HCT116 (cell line): ENCODE measurements at regions not wholly inside any gene's neighbourhood (a gene's known extent, or its start where the extent isn't known, plus 50 kb on each side); places are given as distances from the start of the nearest gene placed in this dataset.

Source experiments
- ATAC-seq: fragments of 200-7000 bp; cut with Tn5 transposase; 2 replicates; pipeline ENCODE4 v1.9.1; 2020; ENCODE audit warnings: mild to moderate bottlenecking, moderate library complexity
- BruUV-seq: library from RNA; stranded (reverse); fragments of 400-500 nt; replicated peaks from 2 replicates; lab custom pipeline; 2021; lab: Mats Ljungman, UMichigan
- CTCF ChIA-PET: fragments of 300-600 bp; sonication (Branson Sonifier 250); formaldehyde crosslinking; loops from one replicate; lab custom pipeline; 2021; ENCODE audit warnings: antibody characterized with exemption; lab: Charles Lee
- POLR2A ChIA-PET: fragments of 300-600, 350-600 bp; sonication (Branson Sonifier 250); formaldehyde crosslinking; loops from one replicate; lab custom pipeline; 2021; ENCODE audit warnings: antibody characterized with exemption; lab: Charles Lee
- RAD21 ChIA-PET, 2 experiments: fragments of 300-600 bp; sonication (Branson Sonifier 250); formaldehyde crosslinking; loops; one replicate each; lab custom pipeline; 2023; ENCODE audit warnings: low total read pairs in 2 of 2; ENCODE audit not compliant: uncharacterized antibody in 2 of 2, unreplicated experiment in 2 of 2, low non-redundant PET in 1 of 2; lab: Charles Lee
- DNase-seq: peaks from one replicate; pipeline ENCODE4 v3.0.0-alpha.2; 2010; ENCODE audit warnings: low read depth, low spot score
- H2AFZ ChIP-seq: fragments of 200-600 bp; shearing (Covaris generic), sonication (generic); 2 replicates; pipeline ENCODE4 v1.6.1; 2017; ENCODE audit warnings: low read depth, mixed run types, mixed read lengths, antibody characterized with exemption, low read length; ENCODE audit not compliant: poor library complexity, severe bottlenecking
- H3K27ac ChIP-seq: 2 replicates; pipeline ENCODE4 v1.5.1; 2012; ENCODE audit warnings: low read depth, low read length
- H3K27me3 ChIP-seq: fragments of 200-600 bp; sonication (generic); 2 replicates; pipeline ENCODE4 v1.6.1; 2016; ENCODE audit warnings: mixed run types, low read length, mixed read lengths; ENCODE audit not compliant: insufficient read depth
- H3K36me3 ChIP-seq, 2 experiments: fragments of 200-500 bp in 1 of 2; fragments of 200-600 bp in 1 of 2; sonication (Bioruptor generic) in 1 of 2; sonication (generic) in 1 of 2; 2 replicates each; pipeline versions ENCODE4 v1.5.1 to v1.6.1; 2014 to 2016; ENCODE audit warnings: low read length in 2 of 2, inconsistent platforms in 1 of 2, mixed read lengths in 1 of 2, mixed run types in 1 of 2; ENCODE audit not compliant: insufficient read depth in 2 of 2, control insufficient read depth in 1 of 2
- H3K4me1 ChIP-seq, 2 experiments: fragments of 200-600 bp in 1 of 2; sonication (generic) in 1 of 2; 2 replicates each; pipeline versions ENCODE4 v1.5.1 to v1.6.1; 2012 to 2017; ENCODE audit warnings: low read length in 2 of 2, inconsistent platforms in 1 of 2, mild to moderate bottlenecking in 1 of 2, mixed read lengths in 1 of 2, mixed run types in 1 of 2, moderate library complexity in 1 of 2; ENCODE audit not compliant: insufficient read depth in 2 of 2, control insufficient read depth in 1 of 2
- H3K4me2 ChIP-seq: fragments of 200-600 bp; sonication (generic); 2 replicates; pipeline ENCODE4 v1.6.1; 2017; ENCODE audit warnings: mixed run types, low read length, mixed read lengths
- H3K4me3 ChIP-seq, 2 experiments: fragments of 200-600 bp in 1 of 2; sonication (generic) in 1 of 2; replicated peaks in 1 of 2; 2 replicates each; pipeline ENCODE4 v1.5.1; 2011 to 2016; ENCODE audit warnings: low read length in 2 of 2, control low read depth in 1 of 2, low read depth in 1 of 2, mild to moderate bottlenecking in 1 of 2, mixed read lengths in 1 of 2, mixed run types in 1 of 2
- H3K79me2 ChIP-seq: fragments of 200-600 bp; sonication (generic); 2 replicates; pipeline ENCODE4 v1.6.1; 2017; ENCODE audit warnings: mild to moderate bottlenecking, mixed run types, low read length, moderate library complexity, mixed read lengths; ENCODE audit not compliant: insufficient read depth
- H3K9ac ChIP-seq: fragments of 200-600 bp; sonication (generic); 2 replicates; pipeline ENCODE4 v1.6.1; 2016; ENCODE audit warnings: low read length, mixed read lengths
- H3K9me2 ChIP-seq: fragments of 200-600 bp; sonication (generic), shearing (Covaris generic); 2 replicates; pipeline ENCODE4 v1.6.1; 2017; ENCODE audit warnings: mixed run types, mild to moderate bottlenecking, moderate library complexity; ENCODE audit not compliant: insufficient read depth
- H3K9me3 ChIP-seq, 2 experiments: fragments of 200-500 bp in 1 of 2; fragments of 200-600 bp in 1 of 2; sonication (Bioruptor generic) in 1 of 2; sonication (generic) in 1 of 2; 2 replicates each; pipeline ENCODE4 v1.6.1; 2014 to 2017; ENCODE audit warnings: low read length in 2 of 2, mixed read lengths in 2 of 2, inconsistent platforms in 1 of 2, low read depth in 1 of 2, mild to moderate bottlenecking in 1 of 2, mixed run types in 1 of 2, moderate library complexity in 1 of 2; ENCODE audit not compliant: control insufficient read depth in 1 of 2, insufficient read depth in 1 of 2
- H4K20me1 ChIP-seq: fragments of 200-600 bp; sonication (generic), shearing (Covaris generic); 2 replicates; pipeline ENCODE4 v1.6.1; 2017; ENCODE audit warnings: mixed run types, mild to moderate bottlenecking, moderate library complexity; ENCODE audit not compliant: insufficient read depth
- CBX3 ChIP-seq: IDR thresholded peaks from 2 replicates; pipeline ENCODE4 v1.6.1; 2012; ENCODE audit warnings: low read depth
- CTCF ChIP-seq, 3 experiments: fragments of 200-600 bp in 1 of 3; sonication (generic) in 1 of 3; IDR thresholded peaks in 2 of 3; conservative IDR thresholded peaks in 1 of 3; 2 replicates each; pipeline ENCODE4 v1.5.1; 2012 to 2017; ENCODE audit warnings: low read depth in 2 of 3, low read length in 2 of 3, antibody characterized with exemption in 1 of 3, borderline replicate concordance in 1 of 3, control low read depth in 1 of 3, mild to moderate bottlenecking in 1 of 3, mixed read lengths in 1 of 3, mixed run types in 1 of 3, moderate library complexity in 1 of 3; ENCODE audit not compliant: insufficient read depth in 1 of 3
- EZH2 ChIP-seq: fragments of 200-600 bp; sonication (generic); IDR thresholded peaks from 2 replicates; pipeline ENCODE4 v1.6.1; 2017; ENCODE audit warnings: antibody characterized with exemption, mixed run types
- intact Hi-C: fragments of 100-400 bp; cut with micrococcal nuclease; formaldehyde crosslinking; loops from 2 replicates; pipeline ENCODE4 v1.10.0; 2022

- TF ChIP-seq CTCF (IDR thresholded peaks at IDR 0.05 in 2 of 3, conservative IDR thresholded peaks at IDR 0.05 in 1 of 3; ENCODE audit: borderline replicate concordance in 1 of 3, insufficient read depth in 1 of 3, low read depth in 2 of 3, low read length in 2 of 3) (no peak), EZH2 (no peak), CBX3 (no peak)
- TF ChIP-seq, all 23 proteins: peak for 0
Observed at GRCh38 chr5:63025679-63026078, 447.1 kb downstream of the LRRC70 start (continued).

- Histone ChIP-seq H3K36me3 (no peaks in the 10 kb centered on the region), H4K20me1 (no peaks in the 10 kb centered on the region), H2AFZ (no peak overlapping the region), H3K4me1 (no peaks in the 10 kb centered on the region), H3K9me3 (peaks cover 0 to 4% of the 10 kb centered on the region in 2 experiments; a peak in 1 of 4 replicates), H3K9me2 (no peaks in the 10 kb centered on the region), H3K4me3 (no peak overlapping the region), H3K79me2 (no peaks in the 10 kb centered on the region), H3K9ac (no peak overlapping the region), H3K4me2 (no peak overlapping the region), H3K27ac (no peak overlapping the region), H3K27me3 (no peaks in the 10 kb centered on the region)
- no peak for TF ChIP-seq CTCF (IDR thresholded peaks at IDR 0.05 in 2 of 3, conservative IDR thresholded peaks at IDR 0.05 in 1 of 3; ENCODE audit: borderline replicate concordance in 1 of 3, insufficient read depth in 1 of 3, low read depth in 2 of 3, low read length in 2 of 3)
- ChIA-PET CTCF (no interaction called here), POLR2A (no interaction called here), RAD21 (no interaction called here)
- no TSS peak for BruUV-seq
- ATAC-seq (no peak), DNase-seq (no peak)
- intact Hi-C loops = no loop called here
Observed at GRCh38 chr5:63022403-63022802, 443.8 kb downstream of the LRRC70 start.
